GM19023 (cell line): ENCODE measurements at regions not wholly inside any gene's neighbourhood (a gene's known extent, or its start where the extent isn't known, plus 50 kb on each side); places are given as distances from the start of the nearest gene placed in this dataset.
"Not testable (repeated sequence)": the region's sequence is repeated elsewhere in the genome, so short reads cannot be mapped to it uniquely, and the experiment has no call there.

ENCODE experiments used
- ATAC-seq: cut with Tn5 transposase; IDR thresholded peaks from one replicate; pipeline ENCODE4 v1.9.1; 2021; ENCODE audit warnings: mild to moderate bottlenecking, moderate library complexity; ENCODE audit not compliant: unreplicated experiment

DNA sequence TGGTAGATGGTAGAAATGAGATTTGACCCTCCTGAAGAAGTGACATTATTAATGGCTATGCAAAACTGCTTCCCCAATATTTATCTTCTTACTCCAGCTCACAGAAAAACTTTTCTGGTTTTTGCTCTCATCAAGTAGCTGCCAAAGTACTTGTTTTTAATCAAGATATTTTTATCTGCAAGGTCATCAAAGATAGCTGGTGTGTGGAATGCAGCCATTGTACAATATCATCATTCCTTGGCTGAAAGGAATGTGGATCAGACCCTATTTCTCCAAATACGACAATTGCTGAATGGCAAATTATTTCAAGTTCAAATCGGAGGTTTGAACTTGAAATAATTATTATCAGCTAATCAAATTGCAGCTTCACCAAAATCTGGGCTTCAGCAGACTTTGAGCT lies 126.9 kb upstream of the SLC7A14 start:
- no peak for ATAC-seq

DNA sequence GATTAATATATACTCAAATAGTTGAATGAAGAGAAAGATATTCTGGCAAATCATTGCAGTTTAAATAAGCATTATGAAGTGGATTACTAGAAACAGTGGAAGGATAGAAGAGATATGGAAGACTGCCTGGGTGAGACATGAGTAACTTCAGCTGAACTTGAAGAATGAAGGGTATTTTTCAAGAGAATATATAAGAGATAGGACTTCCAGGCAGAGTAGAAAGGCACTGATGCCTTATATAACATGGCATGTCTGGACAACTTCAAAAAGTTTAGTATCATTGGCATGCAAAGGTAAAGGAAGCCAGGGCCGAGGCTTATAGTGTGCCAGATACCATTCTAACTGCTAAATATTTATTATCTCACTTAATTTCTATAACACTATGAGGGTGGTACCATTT lies 126.5 kb upstream of the SLC7A14 start:
- ATAC-seq: no peak

- no peak for ATAC-seq
Observed at GRCh38 chr3:170711786-170712185, 125.9 kb upstream of the SLC7A14 start.

DNA sequence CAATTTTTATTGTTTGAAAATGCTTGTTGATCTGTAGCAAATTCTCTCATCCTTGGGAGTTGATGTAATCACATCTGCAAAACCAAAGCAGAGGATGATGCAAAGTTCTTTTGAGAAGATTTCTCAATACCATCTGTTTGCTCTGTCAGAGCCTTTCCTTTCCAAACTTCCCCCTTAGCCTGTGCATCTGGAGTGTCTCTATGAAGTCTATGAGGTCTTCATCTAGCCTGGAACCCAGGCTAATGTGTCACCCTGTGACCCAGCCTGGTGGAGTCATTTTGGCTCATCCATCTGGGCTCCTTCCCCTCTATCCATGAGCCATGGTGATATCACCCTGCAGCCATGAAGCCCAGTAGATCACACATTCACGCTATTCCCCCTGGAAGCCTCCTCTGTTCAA lies 123.2 kb upstream of the SLC7A14 start:
- ATAC-seq: no peak

GRCh38 chr3:170707899-170708298 lies 122.0 kb upstream of the SLC7A14 start:
- ATAC-seq: no peak

DNA sequence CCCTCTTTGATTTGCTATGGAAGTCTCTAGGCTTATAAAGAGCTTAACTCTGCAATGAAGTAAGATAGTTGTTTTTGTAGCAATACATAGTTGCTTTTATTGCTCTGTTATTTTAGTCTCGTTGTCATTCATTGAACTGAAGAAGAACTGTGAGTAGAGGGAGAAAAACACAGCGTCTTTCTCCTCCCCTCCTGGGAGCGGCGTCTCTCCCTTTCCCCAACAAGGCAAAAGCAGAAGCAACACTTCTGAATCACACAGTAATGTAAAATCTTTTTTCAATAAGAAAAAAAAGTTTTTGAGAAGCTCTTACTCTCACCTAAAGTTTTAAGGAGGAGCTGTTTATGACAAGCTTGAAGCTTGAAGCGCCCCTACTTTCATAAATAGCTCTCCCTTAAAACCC lies 119.3 kb upstream of the SLC7A14 start:
- ATAC-seq: no peak

GRCh38 chr3:170703121-170703588 lies 117.3 kb upstream of the SLC7A14 start:
- ATAC-seq: no peak

- no peak for ATAC-seq
Observed at GRCh38 chr3:170701696-170702678, 116.1 kb upstream of the SLC7A14 start.

- no peak for ATAC-seq
Observed at GRCh38 chr3:170700054-170700404, 114.2 kb upstream of the SLC7A14 start.

DNA sequence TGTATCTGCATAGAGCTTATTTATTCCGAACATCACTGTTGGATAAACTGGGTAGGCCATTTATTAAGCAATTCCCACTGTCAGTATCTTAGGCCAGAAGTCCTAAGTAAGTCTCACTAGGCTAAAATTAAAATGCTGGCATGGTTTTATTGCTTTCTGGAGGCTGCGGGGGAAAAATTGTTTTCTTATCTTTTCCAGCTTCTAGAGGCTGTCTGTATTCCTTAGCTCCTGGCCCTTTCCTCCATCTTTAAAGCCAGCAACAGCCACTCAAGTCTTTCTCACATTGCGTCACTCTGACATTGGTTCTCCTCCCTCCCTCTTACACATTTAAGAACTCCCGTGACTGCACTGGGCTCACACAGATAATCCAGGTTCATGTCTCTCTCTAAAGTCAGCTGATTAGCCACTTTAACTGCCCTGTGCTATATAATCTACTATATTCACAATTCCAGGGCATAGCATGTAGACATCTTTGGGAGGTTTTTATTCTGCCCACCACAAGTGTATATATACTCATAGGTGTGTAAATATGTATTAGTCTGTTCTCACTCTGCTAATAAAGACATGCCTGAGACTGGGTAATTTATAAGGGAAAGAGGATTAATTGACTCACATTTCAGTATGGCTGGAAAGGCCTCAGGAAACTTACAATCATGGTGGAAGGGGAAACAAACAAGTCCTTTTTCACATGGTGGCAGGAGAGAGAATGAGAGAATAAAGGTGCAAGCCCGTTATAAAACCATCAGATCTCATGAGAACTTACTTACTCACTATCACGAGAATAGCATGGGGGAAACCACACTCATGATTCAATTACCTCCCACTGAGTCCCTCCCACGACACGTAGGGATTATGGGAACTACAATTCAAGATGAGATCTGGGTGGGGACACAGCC lies 113.5 kb upstream of the SLC7A14 start:
- ATAC-seq: no peak

GRCh38 chr3:170697908-170698307 lies 112.0 kb upstream of the SLC7A14 start:
- no peak for ATAC-seq

DNA sequence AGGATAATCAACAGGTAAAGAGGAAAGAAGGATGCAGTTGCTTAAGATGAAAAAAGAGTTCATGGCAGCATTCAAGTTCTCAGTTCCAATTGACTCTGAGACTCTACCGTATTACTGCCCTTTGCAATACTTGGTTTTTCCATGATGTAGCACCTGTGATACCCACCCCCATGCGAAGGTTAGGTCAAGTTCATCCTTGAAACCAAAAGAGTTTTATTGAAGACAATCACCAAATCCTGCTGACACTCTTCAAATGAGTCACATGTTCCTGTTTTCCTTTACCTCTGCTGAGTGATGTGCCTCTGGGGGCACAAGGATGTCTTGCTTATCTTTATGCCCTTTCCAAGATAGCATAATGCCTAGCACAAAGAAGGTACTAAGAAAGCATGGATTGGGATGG lies 111.3 kb upstream of the SLC7A14 start:
- no peak for ATAC-seq

- ATAC-seq: no peak
Observed at GRCh38 chr3:170695486-170696064, 109.7 kb upstream of the SLC7A14 start.

GRCh38 chr3:170692720-170693119 lies 106.8 kb upstream of the SLC7A14 start:
- ATAC-seq: no peak

DNA sequence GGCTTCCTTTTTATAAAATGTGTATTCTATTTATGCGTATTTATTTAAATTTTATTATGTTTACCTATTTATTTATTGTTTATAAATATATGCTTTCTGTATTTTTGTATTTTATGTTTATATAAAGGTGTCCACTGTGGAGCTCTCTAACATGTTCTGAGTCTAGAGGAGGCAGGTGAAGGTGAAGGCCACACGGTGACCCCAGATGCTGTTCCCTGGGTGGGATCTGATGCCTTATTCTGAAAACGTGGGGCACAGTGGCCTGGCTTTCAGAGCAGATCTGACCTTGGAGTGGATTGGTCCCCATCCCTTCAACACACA lies 104.7 kb upstream of the SLC7A14 start:
- no peak for ATAC-seq

GRCh38 chr3:170689893-170690660 lies 104.2 kb upstream of the SLC7A14 start:
- ATAC-seq: no peak

DNA sequence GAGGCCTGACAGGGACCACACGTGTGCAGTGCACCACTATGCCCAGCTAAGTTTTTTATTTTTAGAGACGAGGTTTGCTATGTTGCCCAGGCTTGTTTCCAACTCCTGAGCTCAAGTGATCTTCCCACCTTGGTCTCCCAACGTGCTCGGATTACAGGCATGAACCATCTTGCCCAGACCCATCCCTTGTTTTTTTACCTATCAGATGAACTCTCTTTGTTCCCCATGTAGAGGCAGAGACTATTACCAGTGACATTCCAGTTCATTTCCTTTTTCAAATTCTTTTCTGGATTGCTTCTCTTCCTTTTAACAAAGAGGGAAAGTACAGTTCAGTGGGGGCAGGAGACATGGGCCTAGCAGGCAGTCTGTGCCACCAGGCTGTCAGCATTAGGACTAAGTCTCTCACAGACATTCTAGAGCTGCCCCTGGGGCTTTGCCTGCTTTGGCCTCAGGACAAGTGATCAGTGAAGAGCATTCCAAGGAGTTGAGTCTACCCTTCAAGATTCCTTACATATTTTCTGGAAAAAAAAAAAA lies 103.5 kb upstream of the SLC7A14 start:
- no peak for ATAC-seq

DNA sequence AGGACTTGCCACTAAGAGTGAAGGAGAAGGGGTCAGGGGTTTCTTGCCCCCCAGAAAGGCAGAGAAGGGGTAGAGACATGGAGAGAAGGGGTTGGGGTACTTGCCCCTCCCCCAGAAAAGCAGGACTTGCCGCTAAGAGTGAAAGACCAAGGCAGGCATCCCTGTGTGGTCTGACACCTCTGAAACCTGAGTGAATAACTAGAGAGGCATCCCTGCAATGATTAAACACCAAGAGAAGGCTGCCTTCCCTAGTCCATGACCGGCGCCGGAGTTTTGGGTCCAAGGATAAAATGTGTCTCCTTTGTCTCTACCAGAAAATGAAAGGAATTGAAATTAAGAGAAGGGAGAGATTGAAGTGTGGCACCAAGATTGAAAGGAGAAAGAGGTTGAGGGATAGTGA lies 102.3 kb upstream of the SLC7A14 start:
- not testable (repeated sequence) for ATAC-seq

- ATAC-seq: no peak
Observed at GRCh38 chr3:170680593-170680992, 94.7 kb upstream of the SLC7A14 start.

GRCh38 chr3:170679190-170679589 lies 93.3 kb upstream of the SLC7A14 start:
- no peak for ATAC-seq
